HG03103 (cell line): ENCODE measurements at regions not wholly inside any gene's neighbourhood (a gene's known extent, or its start where the extent isn't known, plus 50 kb on each side); places are given as distances from the start of the nearest gene placed in this dataset.
"Not testable (repeated sequence)": the region's sequence is repeated elsewhere in the genome, so short reads cannot be mapped to it uniquely, and the experiment has no call there.

Source experiments
- ATAC-seq: cut with Tn5 transposase; IDR thresholded peaks from one replicate; pipeline ENCODE4 v1.9.1; 2021; ENCODE audit warnings: low read depth; ENCODE audit not compliant: unreplicated experiment

GRCh38 chr6:68167604-68168003 lies 467.5 kb upstream of the ADGRB3 start:
- no peak for ATAC-seq

GRCh38 chr6:68160812-68161211 lies 474.3 kb upstream of the ADGRB3 start:
- not testable (repeated sequence) for ATAC-seq

DNA sequence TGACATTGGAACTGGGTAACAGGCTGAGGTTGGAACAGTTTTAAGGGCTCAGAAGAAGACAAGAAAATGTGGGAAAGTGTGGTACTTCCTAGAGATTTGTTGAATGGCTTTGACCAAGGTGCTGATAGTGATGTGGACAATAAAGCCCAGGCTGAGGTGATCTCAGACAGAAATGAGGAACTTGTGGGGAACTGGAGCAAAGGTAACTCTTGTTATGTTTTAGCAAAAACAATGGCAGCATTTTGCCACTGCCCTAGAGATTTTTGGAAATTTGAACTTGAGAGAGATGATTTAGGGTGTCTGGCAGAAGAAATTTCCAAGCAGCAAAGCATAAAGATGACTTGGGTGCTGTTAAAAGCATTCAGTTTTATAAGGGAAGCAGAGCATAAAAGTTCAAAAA lies 474.7 kb upstream of the ADGRB3 start:
- no peak for ATAC-seq

- ATAC-seq = no peak
Observed at GRCh38 chr6:68159433-68159832, 475.6 kb upstream of the ADGRB3 start.

GRCh38 chr6:68158256-68158655 lies 476.8 kb upstream of the ADGRB3 start:
- peak; percentile 62 for ATAC-seq

DNA sequence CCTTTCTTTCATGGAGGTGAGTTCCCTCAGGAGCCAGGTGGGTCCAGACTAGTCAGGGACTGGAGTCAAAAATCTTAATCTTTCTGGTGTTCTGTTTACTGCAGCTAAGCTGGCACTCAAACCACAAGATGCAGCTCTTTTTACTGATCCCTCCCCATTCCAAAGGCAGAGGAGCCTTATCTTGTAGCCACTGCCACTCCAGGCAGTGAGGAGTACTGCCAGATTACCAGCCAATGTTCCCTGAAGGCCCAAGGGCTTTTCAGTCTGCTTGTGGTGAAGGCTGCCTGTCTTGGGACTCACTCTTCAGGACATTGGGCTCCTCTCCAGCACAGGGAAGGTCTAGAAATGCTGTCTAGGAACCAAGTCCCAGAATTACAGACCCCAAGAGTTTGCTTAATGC lies 490.4 kb upstream of the ADGRB3 start:
- ATAC-seq = no peak

DNA sequence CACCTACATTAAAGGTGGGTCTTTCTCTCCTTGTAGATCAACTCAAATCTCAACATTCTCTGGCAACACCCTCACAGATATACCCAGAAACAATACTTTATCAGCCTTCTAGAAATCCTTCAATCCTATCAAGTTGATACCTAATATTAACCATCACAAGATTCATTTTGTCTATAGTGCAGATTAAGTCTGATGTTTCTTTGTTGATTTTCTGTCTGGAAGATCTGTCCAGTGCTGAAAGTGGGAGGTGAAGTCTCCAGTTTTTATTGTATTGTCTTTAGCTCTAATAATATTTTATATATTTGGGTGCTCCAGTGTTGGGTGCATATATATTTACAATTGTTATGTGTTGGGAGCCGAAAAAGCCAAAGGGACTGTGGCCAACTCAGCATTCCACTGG lies 493.9 kb upstream of the ADGRB3 start:
- no peak for ATAC-seq

- no peak for ATAC-seq
Observed at GRCh38 chr6:68139130-68139529, 496.0 kb upstream of the ADGRB3 start.

- ATAC-seq = no peak
Observed at GRCh38 chr6:68134796-68135195, 500.3 kb upstream of the ADGRB3 start.

- no peak for ATAC-seq
Observed at GRCh38 chr6:68128211-68128610, 506.9 kb upstream of the ADGRB3 start.

DNA sequence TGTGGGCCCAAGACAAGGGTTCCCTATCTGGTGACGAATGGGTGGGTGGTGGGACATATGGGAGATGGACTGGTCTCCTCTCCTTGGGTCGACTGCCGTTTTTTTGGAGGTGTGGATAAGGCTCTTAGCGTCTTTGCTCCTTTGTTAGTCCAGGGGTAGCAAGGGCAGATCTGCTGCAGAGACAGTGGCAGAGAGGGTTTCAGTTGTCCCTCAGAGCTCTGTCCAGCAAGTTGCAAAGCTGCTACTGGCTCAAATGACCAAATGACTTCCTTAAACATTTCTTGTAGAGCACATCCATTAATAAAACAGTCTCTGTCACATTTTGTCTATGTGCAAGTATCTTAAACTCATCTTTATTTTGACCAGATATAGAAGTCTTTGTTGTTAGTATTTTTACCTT lies 508.0 kb upstream of the ADGRB3 start:
- no peak for ATAC-seq

DNA sequence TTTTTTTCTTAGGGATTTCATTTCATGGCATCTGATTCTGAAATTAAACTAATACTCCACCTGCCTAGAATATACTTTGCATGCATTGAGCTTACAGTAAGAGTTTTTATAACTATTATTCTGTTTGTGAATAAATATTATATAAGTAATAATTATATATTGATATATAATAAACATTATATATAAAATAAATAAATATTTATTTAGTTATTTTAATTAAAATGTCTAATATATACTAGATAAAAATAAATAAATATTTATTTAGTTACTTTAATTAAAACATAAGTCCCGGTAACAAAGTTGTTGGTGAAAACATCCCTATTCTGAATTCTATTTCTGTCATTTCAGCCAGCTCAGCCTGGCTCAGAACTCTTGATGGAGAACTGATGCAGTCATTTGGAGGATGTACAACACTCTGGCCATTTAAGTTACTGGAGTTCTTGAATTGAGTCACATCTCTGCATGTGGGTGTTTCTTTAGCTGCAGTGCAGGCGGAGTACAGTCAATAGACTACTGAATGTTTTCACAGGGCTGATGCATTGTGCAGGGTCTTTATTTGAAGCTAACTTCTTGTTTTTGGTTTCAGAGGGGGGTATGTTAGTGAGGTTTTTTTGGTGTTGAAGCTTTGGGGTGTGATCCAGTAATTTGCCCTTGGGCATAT lies 508.9 kb upstream of the ADGRB3 start:
- peak; percentile 96 for ATAC-seq

- ATAC-seq = not testable (repeated sequence)
Observed at GRCh38 chr6:68122975-68123374, 512.1 kb upstream of the ADGRB3 start.

DNA sequence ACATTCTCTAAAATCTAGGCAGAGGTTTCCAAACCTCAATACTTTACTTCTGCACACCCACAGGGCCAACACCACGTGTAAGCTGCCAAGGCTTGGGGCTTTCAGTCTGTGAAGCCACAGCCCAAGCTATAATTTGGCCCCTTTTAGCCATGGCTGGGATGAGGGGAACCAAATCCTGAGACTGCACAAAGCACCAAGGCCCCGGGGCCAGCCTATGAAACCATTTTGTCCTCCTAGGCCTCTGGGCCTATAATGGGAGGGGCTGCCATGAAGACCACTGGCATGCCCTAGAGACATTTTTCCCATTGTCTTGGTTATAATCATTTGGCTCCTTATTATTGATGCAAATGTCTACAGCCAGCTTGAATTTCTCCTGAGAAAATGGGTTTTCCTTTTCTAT lies 513.0 kb upstream of the ADGRB3 start:
- ATAC-seq = no peak

DNA sequence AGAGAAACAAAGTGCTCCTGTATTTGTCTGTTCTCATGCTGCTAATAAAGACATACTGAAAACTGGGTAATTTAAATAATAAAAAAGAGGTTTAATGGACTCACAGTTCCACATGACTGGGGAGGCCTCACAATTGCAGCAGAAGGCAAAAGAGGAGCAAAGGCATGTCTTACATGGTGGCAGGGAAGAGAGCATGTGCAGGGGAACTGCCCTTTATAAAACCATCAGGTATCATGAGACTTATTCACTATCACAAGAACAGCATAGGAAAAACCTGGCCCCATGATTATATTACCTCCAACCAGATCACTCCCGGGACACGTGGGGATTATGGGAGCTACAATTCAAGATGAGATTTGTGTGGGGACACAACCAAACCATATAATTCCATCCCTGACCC lies 514.1 kb upstream of the ADGRB3 start:
- not testable (repeated sequence) for ATAC-seq

DNA sequence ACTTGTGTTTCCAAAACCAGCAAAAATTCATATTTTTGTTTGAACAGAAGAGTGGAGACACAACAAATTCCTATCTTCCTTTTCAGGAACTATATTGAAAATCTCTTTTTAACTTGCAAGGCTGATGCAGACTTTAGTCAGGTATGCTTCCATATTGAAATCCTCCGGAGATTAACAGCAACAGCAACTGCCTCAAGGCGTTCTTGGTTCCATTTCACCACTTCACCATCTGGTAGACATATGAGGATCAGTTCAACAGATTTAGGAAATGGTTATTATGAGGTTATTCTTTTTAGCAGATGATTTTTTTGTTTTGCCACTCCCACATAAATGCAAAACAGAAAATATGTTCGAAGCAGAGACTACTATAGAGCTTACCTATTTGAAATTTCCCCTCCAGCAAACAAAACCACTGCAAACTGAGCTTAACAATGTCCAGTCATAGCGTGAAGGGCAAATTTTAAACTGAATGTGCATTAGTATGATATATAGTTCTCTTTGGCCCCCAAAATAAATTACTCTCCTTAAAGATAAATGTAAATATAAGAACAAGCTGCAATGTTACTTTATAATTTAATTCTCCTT lies 520.5 kb upstream of the ADGRB3 start:
- no peak for ATAC-seq

DNA sequence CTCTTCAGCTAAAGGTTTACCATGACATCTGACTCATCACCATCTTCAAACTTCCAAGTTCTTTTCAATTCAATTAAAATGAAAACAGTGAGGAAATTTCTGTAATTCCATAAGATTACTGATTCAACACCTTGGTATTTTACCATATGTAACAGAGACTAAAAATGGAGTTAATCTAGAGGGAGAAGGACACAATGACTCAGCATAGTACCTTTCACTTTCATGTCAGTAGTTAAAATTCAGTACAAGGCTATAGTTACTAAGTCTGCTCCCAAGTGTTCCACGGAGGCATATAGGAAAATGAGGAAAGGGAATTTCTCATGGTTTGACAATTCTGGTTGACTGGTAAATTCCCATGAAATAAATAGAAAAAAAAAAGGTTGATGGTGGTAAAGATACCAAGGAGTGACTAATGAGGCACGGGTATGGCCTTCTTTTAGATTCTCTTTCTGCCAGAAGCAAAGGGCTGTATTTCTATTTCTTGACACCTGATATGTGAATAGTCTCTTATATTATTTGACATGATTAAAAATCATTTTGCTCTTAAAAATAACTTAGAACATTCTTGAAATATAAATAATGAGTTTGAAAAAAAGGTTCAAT lies 526.7 kb upstream of the ADGRB3 start:
- peak; percentile 78 for ATAC-seq

DNA sequence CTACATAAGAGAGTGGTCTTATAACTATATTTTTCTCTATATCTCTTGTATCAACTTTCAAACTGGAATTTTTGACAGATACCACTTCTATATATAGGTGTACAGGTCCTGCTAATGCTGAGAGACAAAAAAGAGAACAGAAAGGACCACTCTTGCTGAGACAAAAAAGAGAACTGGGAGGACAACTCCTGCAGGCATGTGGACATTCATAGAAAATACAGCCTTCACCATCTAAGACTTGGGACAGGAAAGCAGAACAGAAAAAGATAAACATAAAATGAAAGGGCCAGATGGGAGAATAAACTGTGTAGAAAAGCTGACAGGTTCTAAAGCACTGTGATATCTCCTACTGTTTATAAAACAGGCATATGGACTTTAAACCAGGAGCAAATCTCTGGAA lies 541.0 kb upstream of the ADGRB3 start:
- peak; percentile 96 for ATAC-seq

- ATAC-seq = peak; percentile 75
Observed at GRCh38 chr6:68087399-68088133, 547.5 kb upstream of the ADGRB3 start.

DNA sequence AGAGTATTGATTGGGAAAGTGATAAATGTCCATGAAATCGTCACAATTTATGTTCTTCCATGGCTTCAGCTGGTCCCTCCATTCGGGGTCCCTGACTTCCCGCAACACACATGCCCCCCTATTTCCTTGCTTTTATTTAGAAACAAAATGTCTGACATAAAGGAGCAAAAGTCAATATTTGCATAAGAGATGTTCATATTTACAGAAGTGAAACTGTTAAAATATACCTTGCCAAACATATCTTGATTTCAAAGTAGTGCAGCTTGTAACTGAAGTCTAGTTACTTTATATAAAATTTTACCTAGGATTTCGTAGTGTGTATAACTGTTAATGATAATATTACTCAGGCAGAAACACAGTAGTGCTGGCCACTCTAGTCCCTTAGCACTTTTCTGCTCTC lies 548.9 kb upstream of the ADGRB3 start:
- ATAC-seq = no peak

DNA sequence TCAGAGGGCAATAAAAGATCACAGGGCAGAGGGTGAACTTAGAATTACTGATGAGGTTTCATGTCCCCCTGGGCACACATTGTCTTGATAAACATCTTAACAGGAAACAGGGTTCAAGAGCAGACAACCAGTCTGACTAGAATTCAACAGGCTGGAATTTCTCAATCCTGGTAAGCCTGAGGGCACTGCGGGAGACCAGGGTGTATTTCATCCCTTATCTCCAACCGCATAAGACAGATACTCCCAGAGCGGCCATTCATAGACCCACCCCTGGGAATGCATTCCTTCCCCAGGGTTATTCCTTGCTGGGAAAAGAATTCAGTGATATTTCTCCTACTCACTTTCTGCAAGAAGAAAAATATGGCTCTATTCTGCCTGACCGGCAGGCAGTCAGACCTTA lies 549.5 kb upstream of the ADGRB3 start:
- ATAC-seq = not testable (repeated sequence)

DNA sequence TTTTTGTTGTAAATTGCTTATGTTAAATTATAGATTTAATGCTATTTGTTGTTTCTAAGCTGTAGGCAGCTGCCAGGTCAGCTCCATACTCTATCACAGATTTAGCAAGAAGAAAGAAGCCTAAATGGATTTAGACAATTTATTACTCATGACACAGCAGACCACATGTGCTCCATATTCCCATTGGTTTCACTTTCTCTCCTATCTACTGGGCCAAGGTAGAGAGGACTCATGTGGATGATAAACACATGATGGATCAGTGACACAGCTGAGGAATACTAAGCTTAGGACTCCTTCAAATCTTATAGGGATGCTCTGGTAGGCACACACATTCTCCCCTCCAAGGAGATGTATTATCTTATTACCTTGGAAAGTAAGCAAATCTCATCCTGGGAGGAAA lies 553.0 kb upstream of the ADGRB3 start:
- no peak for ATAC-seq
